ENCODE measurements at regions not wholly inside any gene's neighbourhood (a gene's known extent, or its start where the extent isn't known, plus 50 kb on each side); places are given as distances from the start of the nearest gene placed in this dataset.
"Not testable (repeated sequence)": the region's sequence is repeated elsewhere in the genome, so short reads cannot be mapped to it uniquely, and the experiment has no call there.

DNA sequence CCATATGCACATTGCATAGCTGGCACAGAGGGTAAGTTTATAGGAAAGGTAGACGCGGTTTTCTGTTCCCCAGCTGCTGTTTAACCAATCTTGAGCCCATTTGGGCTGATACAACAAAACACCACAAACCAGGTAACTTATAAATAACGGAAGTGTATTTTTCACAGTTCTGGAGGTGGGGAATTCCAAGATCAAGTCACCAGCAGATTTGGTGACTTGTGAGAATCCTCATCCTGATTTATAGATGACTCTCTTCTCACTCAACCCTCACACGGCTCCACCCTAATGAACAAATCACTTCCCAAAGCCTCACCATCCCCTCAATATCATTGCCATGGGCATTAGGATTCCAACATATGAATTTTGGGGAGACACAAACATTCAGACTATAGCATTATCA, 694.4 kb upstream of the NR2F2 start:
- H3K4me3 ChIP-seq (ENCODE audit: low read depth, low read length): no peak overlapping the region
- TF ChIP-seq CTCF (IDR thresholded peaks at IDR 0.05; ENCODE audit: low read depth, low read length): no peak

GRCh38 chr15:95637234-95637633, 693.3 kb upstream of the NR2F2 start:
- H3K4me3 ChIP-seq (ENCODE audit: low read depth, low read length): not testable (repeated sequence)

DNA sequence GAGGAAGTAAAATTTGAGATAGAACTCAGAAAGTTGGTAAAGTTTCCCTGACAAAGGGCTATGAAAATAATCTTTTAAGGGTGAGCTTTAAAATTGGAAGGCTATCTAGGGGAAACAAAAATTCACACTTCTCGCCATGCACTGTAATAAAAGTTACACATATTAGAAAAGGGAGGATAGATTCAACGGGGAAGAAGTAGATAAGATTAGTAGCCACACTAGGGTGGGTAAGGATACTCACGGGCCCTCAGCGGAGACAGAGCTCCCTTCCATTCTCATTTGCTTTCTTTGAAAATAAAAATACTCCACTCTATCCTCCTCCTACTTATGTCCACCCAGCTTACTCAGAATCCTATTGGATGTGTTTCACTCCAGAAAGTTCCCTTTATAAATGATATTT, 691.3 kb upstream of the NR2F2 start:
- H3K4me3 ChIP-seq (ENCODE audit: low read depth, low read length): no peak overlapping the region
- TF ChIP-seq CTCF (IDR thresholded peaks at IDR 0.05; ENCODE audit: low read depth, low read length): no peak

DNA sequence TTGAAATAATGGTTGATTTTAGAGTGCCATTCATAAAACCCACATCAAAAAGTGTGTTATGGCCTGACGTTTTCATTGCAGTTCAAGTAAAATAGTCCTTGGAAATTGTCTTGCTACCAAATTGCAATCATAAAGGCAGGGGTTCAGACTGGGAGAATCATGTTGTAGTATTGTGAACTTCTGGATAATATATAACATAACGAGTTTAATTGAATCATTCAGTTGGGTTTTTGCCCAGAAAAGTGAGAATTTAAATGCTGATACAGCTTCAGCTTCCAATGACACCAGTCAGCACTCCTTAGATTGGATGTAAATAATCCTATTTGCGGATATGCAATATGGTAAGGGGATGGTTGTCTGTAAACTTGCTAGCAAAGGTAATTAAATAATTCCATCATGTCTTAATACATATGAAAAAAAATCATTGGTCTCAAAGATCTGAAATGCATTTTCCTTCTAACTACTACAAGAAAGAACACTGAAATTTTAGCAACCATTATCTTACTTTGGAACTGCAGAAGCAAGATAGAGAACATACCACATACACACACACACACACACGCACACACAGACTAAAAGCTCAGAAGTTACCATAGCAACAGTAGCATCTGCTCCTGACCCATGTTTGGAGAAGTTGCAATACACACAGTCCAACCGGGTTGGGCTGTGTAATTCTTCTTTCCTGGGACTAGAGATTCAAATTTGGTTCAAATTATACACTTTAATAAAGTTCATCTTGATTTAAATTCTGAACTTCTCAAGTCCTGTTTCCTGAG, 686.2 kb upstream of the NR2F2 start:
- TF ChIP-seq CTCF (IDR thresholded peaks at IDR 0.05; ENCODE audit: low read depth, low read length): no peak
- H3K4me3 ChIP-seq (ENCODE audit: low read depth, low read length): no peak overlapping the region

DNA sequence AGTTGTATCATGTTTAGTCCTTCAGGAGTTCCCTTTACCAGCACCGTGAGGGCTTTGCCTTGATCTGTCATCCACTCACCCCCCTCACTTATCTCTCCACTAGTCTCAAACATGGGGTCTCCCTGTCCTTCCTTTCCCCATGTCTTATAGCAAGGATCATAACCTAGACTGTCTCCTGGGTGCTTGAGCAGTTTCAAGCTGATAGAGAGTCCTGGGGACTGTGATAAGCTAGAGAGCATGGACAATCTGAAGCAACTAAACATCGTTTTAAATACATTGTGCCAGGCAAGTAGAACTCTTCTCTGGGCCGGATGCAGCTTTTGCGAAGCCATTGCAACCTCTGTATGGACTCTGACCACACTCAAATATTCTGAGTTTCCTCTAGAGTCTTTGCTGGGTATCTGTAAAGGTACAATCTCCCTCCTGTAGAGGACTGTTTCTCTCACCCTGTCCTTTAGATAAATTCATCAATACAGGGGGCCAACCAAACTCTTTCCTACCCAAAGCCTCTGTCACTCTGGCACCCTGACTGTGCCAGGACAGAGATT, 684.6 kb upstream of the NR2F2 start:
- TF ChIP-seq CTCF (IDR thresholded peaks at IDR 0.05; ENCODE audit: low read depth, low read length): no peak
- no peak overlapping the region for H3K4me3 ChIP-seq (ENCODE audit: low read depth, low read length)

DNA sequence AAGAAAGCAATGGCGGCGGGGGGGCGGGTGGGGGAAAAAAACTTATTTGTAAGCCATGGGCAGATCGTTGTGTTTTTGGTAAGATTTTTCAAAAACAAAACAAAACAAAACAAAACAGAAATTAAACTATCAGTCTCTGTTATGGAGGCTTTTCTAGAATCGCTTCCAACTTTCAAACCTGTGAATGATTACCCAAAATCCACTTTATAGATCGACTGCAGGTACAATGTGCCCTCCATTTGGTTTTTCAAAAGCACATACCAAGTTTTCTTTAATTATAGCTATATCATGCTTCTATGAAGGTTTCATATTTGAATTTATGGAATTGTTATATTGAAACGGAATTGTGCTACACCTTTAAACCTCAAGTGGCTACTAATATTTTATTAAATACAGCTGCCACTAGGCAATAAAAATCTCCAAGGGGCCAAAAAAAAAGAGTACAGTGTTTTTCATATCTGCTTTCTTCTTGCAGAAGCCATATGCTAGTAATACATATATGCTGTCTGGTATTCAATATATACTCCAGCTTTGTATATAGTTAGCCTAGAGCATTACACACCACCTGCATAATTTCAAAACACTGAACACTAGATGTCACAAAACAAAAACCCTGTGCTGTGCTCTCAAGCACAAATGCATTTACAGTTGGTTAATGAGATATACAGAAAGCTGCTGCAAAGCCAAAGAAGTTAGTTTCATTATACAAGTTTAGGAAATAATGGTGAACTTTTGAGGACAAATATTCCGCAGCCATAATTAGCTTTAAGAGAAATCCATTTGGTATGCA, 683.8 kb upstream of the NR2F2 start:
- H3K4me3 ChIP-seq (ENCODE audit: low read depth, low read length): no peak overlapping the region
- no peak for TF ChIP-seq CTCF (IDR thresholded peaks at IDR 0.05; ENCODE audit: low read depth, low read length)

DNA sequence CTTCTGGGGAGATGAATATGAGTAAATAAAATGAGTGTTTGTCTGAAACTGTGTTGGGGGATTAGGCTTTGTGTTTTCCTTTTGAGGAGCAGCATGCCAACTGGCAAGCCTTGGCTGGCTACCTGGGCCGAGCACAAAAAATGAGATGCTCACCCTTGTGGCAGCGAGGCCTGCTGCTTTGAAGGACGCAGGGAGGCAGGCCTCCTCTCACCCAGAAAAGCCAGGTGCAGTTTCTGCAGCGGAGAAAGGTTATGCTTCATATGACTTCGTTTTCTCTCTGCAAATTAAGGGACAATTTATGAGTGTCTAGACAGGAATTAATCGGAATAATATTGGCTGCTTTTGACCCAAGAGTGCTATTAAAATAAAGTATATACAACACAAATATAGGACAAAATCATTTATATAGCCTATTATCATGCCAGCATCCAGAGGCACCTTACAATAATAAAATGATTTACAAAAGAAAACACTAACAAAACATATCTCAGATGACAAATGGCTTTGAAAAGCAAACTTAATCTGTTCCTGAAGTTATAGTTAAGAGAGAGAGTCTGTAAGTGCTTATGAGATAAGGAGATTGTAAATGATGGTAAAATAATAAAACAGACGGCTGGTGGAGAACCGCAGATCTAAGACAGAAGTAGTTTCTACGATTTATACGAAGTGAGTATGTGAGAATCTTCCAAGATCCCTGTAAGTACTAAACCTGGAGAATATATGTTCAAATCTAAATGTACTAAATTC, 682.8 kb upstream of the NR2F2 start:
- TF ChIP-seq CTCF (IDR thresholded peaks at IDR 0.05; ENCODE audit: low read depth, low read length): no peak

More for the DNA sequence above, 682.8 kb upstream of the NR2F2 start:
- H3K4me3 ChIP-seq (ENCODE audit: low read depth, low read length): no peak overlapping the region
